HepG2 (cell line): ENCODE measurements at regions not wholly inside any gene's neighbourhood (a gene's known extent, or its start where the extent isn't known, plus 50 kb on each side); places are given as distances from the start of the nearest gene placed in this dataset.

Experiments
- ATAC-seq: fragments of 200-7000 bp; cut with Tn5 transposase; 3 replicates; pipeline ENCODE4 v1.9.1; 2020; ENCODE audit warnings: mild to moderate bottlenecking, moderate library complexity
- BruUV-seq: library from RNA; stranded (reverse); fragments of 400-500 nt; replicated peaks from 2 replicates; lab custom pipeline; 2021; lab: Mats Ljungman, UMichigan
- CTCF ChIA-PET: fragments of 300-600 bp; formaldehyde crosslinking; extraction: SDS; loops from one replicate; lab custom pipeline; 2021; ENCODE audit warnings: low total read pairs, inconsistent platforms, low intra/inter-chr PET ratio; lab: Yijun Ruan, JAX
- POLR2A ChIA-PET: fragments of 350-600 bp; sonication (Branson Sonifier 250); formaldehyde crosslinking; loops from one replicate; lab custom pipeline; 2020; ENCODE audit warnings: antibody characterized with exemption, inconsistent platforms; lab: Yijun Ruan, JAX
- DNase-seq: peaks from one replicate; pipeline ENCODE4 v3.0.0-alpha.2; 2015; ENCODE audit warnings: low spot score
- FAIRE-seq: peaks from 3 replicates; lab custom pipeline; 2011; peaks lifted over from hg19 to GRCh38; lab: Jason Lieb, UNC
- H2AFZ ChIP-seq: one replicate; pipeline ENCODE4 v1.6.1; 2011; ENCODE audit warnings: low read length, inconsistent platforms
- H3K27ac ChIP-seq: fragments of 300-600 bp; 3 replicates; pipeline ENCODE4 v1.8.0; 2011; ENCODE audit warnings: mixed run types, mild to moderate bottlenecking, mixed read lengths, low read length, inconsistent platforms; ENCODE audit not compliant: insufficient read depth; ENCODE audit errors: extremely low read length
- H3K27me3 ChIP-seq, 2 experiments: fragments of 200-600 bp in 1 of 2; 2 replicates in 1 of 2; 3 replicates in 1 of 2; pipeline versions ENCODE4 v1.6.0 to v1.8.0; 2011; ENCODE audit warnings: low read length in 2 of 2, mild to moderate bottlenecking in 2 of 2, moderate library complexity in 2 of 2, inconsistent platforms in 1 of 2; ENCODE audit not compliant: insufficient read depth in 2 of 2, control insufficient read depth in 1 of 2
- H3K36me3 ChIP-seq, 2 experiments: fragments of 200-600 bp in 1 of 2; replicated peaks in 1 of 2; 2 replicates in 1 of 2; 3 replicates in 1 of 2; pipeline versions ENCODE4 v1.5.1 to v1.8.0; 2011; ENCODE audit warnings: low read length in 2 of 2, inconsistent platforms in 1 of 2; ENCODE audit not compliant: insufficient read depth in 2 of 2, control insufficient read depth in 1 of 2
- H3K4me1 ChIP-seq: 2 replicates; pipeline ENCODE4 v1.5.1; 2012; ENCODE audit warnings: low read length, inconsistent platforms; ENCODE audit not compliant: insufficient read depth
- H3K4me2 ChIP-seq: 2 replicates; pipeline ENCODE4 v1.6.0; 2011; ENCODE audit warnings: low read depth, low read length, inconsistent platforms
- H3K4me3 ChIP-seq, 3 experiments: fragments of 200-600 bp in 1 of 3; sonication (generic), shearing (Covaris generic) in 1 of 3; replicated peaks in 1 of 3; 2 replicates each; pipeline ENCODE4 v1.5.1; 2011 to 2016; ENCODE audit warnings: low read length in 3 of 3, inconsistent platforms in 2 of 3, low read depth in 2 of 3, mild to moderate bottlenecking in 2 of 3, control low read depth in 1 of 3, mixed read lengths in 1 of 3; ENCODE audit not compliant: insufficient read depth in 1 of 3
- H3K79me2 ChIP-seq: one replicate; pipeline ENCODE4 v1.6.1; 2011; ENCODE audit warnings: low read length, inconsistent platforms; ENCODE audit not compliant: insufficient read depth
- H3K9ac ChIP-seq: 2 replicates; pipeline ENCODE4 v1.6.0; 2011; ENCODE audit warnings: mild to moderate bottlenecking, low read depth, low read length, inconsistent platforms; ENCODE audit not compliant: insufficient read depth
- H3K9me3 ChIP-seq: 2 replicates; pipeline ENCODE4 v1.5.1; 2012; ENCODE audit warnings: mild to moderate bottlenecking, low read length
- H4K20me1 ChIP-seq: 2 replicates; pipeline ENCODE4 v1.6.0; 2011; ENCODE audit warnings: inconsistent platforms, mild to moderate bottlenecking, low read length, moderate library complexity; ENCODE audit not compliant: insufficient read depth
- ATF7 ChIP-seq, 2 experiments: fragments of 450-650 bp in 1 of 2; sonication (generic) in 1 of 2; formaldehyde crosslinking in 1 of 2; IDR thresholded peaks; 2 replicates each; pipeline versions ENCODE4 v1.4.0 to v1.6.1; 2016 to 2020; ENCODE audit warnings: antibody characterized with exemption in 1 of 2, mild to moderate bottlenecking in 1 of 2, missing genetic modification reagents in 1 of 2
- MATR3 ChIP-seq: sonication (generic); formaldehyde crosslinking; IDR thresholded peaks from 2 replicates; pipeline ENCODE4 v1.4.0; 2020; ENCODE audit warnings: missing genetic modification reagents
- SAFB2 ChIP-seq: sonication (generic); formaldehyde crosslinking; IDR thresholded peaks from 2 replicates; pipeline ENCODE4 v1.5.1; 2020; ENCODE audit warnings: missing genetic modification reagents, low read depth, mild to moderate bottlenecking, borderline replicate concordance
- ZEB1 ChIP-seq: IDR thresholded peaks from 2 replicates; pipeline ENCODE4 v1.6.1; 2012; ENCODE audit warnings: mild to moderate bottlenecking, low read depth, inconsistent platforms; ENCODE audit not compliant: insufficient replicate concordance
- ZMYM2 ChIP-seq: sonication (generic); formaldehyde crosslinking; IDR thresholded peaks from 2 replicates; pipeline ENCODE4 v1.8.0; 2022; ENCODE audit warnings: mild to moderate bottlenecking, missing genetic modification reagents
- ZNF709 ChIP-seq: sonication (generic); formaldehyde crosslinking; IDR thresholded peaks from 2 replicates; pipeline ENCODE4 v1.5.0; 2020; ENCODE audit warnings: mild to moderate bottlenecking, missing genetic modification reagents
- WGBS: methylation state at CpG from one replicate; pipeline ENCODE4 v1.1.6; 2017; ENCODE audit warnings: low lambda C conversion rate; 5-methylcytosine and 5-hydroxymethylcytosine counted together
- in situ Hi-C: cut with HindIII; loops from 2 replicates; pipeline ENCODE4 v1.10.0; 2017; ENCODE audit warnings: low pct_unique_long_range_greater_than_20kb; ENCODE audit not compliant: extremely low pct_ligation_motif_present
- intact Hi-C: fragments of 100-400 bp; cut with micrococcal nuclease; formaldehyde crosslinking; loops from one replicate; pipeline ENCODE4 v1.10.0; 2022; ENCODE audit not compliant: unreplicated experiment
- TF ChIP-seq, protein P1 (sequence below): sonication (generic); formaldehyde crosslinking; IDR thresholded peaks from 2 replicates; pipeline ENCODE4 v1.5.0; 2020; ENCODE audit warnings: missing genetic modification reagents, mild to moderate bottlenecking, borderline replicate concordance

DNA sequence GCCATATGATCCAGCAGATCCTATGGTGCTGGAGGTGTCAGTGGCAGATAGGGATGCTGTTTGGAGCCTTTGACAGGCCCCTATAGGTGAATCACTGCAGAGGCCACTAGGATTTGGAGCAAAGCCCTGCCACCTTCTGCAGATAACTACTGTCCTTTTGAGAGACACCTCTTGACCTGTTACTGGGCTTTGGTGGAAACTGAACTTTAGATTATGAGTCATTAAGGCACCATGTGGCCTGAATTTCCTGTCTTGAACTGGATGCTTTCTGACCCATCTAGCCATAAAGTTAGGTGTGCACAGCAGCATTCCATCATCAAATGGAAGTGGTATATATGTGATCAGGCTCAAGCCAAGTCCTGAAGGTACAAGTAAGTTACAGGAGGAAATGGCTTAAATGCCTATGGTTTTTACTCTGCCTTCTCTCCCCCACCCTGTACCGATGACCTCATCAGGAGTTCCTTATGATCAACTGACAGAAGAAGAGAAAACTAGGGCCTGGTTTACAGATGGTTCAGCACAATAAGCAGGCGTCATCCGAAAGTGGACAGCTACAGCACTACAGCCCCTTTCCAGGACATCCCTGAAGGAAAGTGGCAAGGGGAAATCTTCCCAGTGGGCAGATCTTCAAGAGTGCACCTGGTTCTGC lies 565.6 kb upstream of the AGTR1 start:
- H3K4me3 ChIP-seq = no peak overlapping the region
- H3K27me3 ChIP-seq = no peaks in the 10 kb centered on the region

DNA sequence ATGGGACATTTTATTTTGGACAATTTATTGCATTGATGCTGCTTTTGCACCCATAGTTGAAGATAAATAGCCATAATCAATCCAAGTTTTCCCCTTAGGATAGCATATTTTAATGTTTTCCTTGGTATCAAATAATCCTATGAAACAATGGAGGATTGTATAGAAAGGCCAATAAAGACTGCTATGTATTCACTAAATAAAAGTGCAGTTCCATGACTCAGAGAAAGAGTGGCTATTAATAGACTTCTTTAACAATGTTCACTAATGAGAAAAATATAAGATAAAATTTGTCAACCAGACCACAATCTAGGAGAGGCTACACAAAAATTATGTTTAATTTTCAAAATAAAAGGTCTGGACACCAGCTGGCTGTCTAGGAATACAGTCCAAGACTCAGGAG lies 560.9 kb upstream of the AGTR1 start:
- Histone ChIP-seq H4K20me1 (no peaks in the 10 kb centered on the region), H3K4me3 (no peak overlapping the region), H3K27me3 (no peaks in the 10 kb centered on the region), H3K9ac (no peak overlapping the region), H3K4me1 (no peaks in the 10 kb centered on the region), H3K4me2 (no peak overlapping the region), H3K9me3 (no peaks in the 10 kb centered on the region), H3K27ac (no peak overlapping the region), H3K79me2 (no peaks in the 10 kb centered on the region), H2AFZ (no peak overlapping the region), H3K36me3 (no peaks in the 10 kb centered on the region)
- in situ Hi-C loops = no loop called here
- ATAC-seq (no peak), FAIRE-seq (no peak), DNase-seq (no peak)
- no TSS peak for BruUV-seq
- TF ChIP-seq ZMYM2 (CRISPR knock-in tag) = no peak
- no peak for TF ChIP-seq ZNF709 (CRISPR knock-in tag)
- TF ChIP-seq, protein P1, sequence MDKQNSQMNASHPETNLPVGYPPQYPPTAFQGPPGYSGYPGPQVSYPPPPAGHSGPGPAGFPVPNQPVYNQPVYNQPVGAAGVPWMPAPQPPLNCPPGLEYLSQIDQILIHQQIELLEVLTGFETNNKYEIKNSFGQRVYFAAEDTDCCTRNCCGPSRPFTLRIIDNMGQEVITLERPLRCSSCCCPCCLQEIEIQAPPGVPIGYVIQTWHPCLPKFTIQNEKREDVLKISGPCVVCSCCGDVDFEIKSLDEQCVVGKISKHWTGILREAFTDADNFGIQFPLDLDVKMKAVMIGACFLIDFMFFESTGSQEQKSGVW (CRISPR knock-in tag) = no peak
- TF ChIP-seq ZEB1 = no peak
- intact Hi-C loops = no loop called here
- ChIA-PET CTCF (no interaction called here), POLR2A (no interaction called here)

More for the DNA sequence above, 565.6 kb upstream of the AGTR1 start:
- ATAC-seq = no peak
- H3K9me3 ChIP-seq = no peaks in the 10 kb centered on the region
- POLR2A ChIA-PET = no interaction called here
- H3K4me1 ChIP-seq = no peaks in the 10 kb centered on the region
- H2AFZ ChIP-seq = no peak overlapping the region
- no peaks in the 10 kb centered on the region for H3K36me3 ChIP-seq
- FAIRE-seq = no peak
- H4K20me1 ChIP-seq = no peaks in the 10 kb centered on the region
- BruUV-seq = no TSS peak
- 32% methylated on average over 3 of the region's 3 CpGs for WGBS
- intact Hi-C loops (no loop called here), in situ Hi-C loops (no loop called here)
- H3K4me2 ChIP-seq = no peak overlapping the region
- DNase-seq = no peak
- CTCF ChIA-PET = no interaction called here
- H3K79me2 ChIP-seq = no peaks in the 10 kb centered on the region
- TF ChIP-seq MATR3 (CRISPR knock-in tag) (no peak), ATF7 (IDR thresholded peaks at IDR 0.05) (peak; percentile 69), ATF7 (CRISPR knock-in tag; IDR thresholded peaks at IDR 0.05) (no peak), SAFB2 (CRISPR knock-in tag) (no peak)
- H3K9ac ChIP-seq = no peak overlapping the region
- no peak overlapping the region for H3K27ac ChIP-seq
